Osteocyte (in vitro differentiated cells): ENCODE measurements at regions not wholly inside any gene's neighbourhood (a gene's known extent, or its start where the extent isn't known, plus 50 kb on each side); places are given as distances from the start of the nearest gene placed in this dataset.
"Not testable (repeated sequence)": the region's sequence is repeated elsewhere in the genome, so short reads cannot be mapped to it uniquely, and the experiment has no call there.

ENCODE experiments used
- DNase-seq: peaks from one replicate; pipeline ENCODE4 v3.0.0; 2021; ENCODE audit warnings: mixed read lengths; ENCODE audit not compliant: unreplicated experiment; ENCODE audit errors: extremely low spot score
- H3K27ac Mint-ChIP-seq: one replicate; pipeline ENCODE4 v1.8.0; 2021; ENCODE audit warnings: mild to moderate bottlenecking, mixed read lengths; ENCODE audit not compliant: unreplicated experiment
- H3K27me3 Mint-ChIP-seq: one replicate; pipeline ENCODE4 v1.8.0; 2021; ENCODE audit warnings: mixed read lengths; ENCODE audit not compliant: unreplicated experiment
- H3K36me3 Mint-ChIP-seq: one replicate; pipeline ENCODE4 v1.8.0; 2021; ENCODE audit warnings: mixed read lengths; ENCODE audit not compliant: unreplicated experiment
- H3K4me1 Mint-ChIP-seq: one replicate; pipeline ENCODE4 v1.8.0; 2021; ENCODE audit warnings: mixed read lengths; ENCODE audit not compliant: unreplicated experiment
- H3K4me3 Mint-ChIP-seq: one replicate; pipeline ENCODE4 v1.8.0; 2021; ENCODE audit warnings: mild to moderate bottlenecking, moderate library complexity, mixed read lengths; ENCODE audit not compliant: unreplicated experiment
- H3K9me3 Mint-ChIP-seq: one replicate; pipeline ENCODE4 v1.8.0; 2021; ENCODE audit warnings: mixed read lengths; ENCODE audit not compliant: unreplicated experiment
- CTCF ChIP-seq: fragments of 200-600 bp; sonication (generic); IDR thresholded peaks from 2 replicates; pipeline ENCODE4 v1.5.0; 2021; ENCODE audit warnings: antibody characterized with exemption, mild to moderate bottlenecking, moderate library complexity

GRCh38 chr4:18421519-18421918 is 400.0 kb upstream of the LCORL start:
- no peak overlapping the region for H3K4me3 Mint-ChIP-seq
- H3K9me3 Mint-ChIP-seq: peaks cover 11% of the 10 kb centered on the region
- no peaks in the 10 kb centered on the region for H3K27me3 Mint-ChIP-seq
- no peak for DNase-seq
- no peaks in the 10 kb centered on the region for H3K4me1 Mint-ChIP-seq
- TF ChIP-seq CTCF: no peak
- no peak overlapping the region for H3K27ac Mint-ChIP-seq
- H3K36me3 Mint-ChIP-seq: no peaks in the 10 kb centered on the region

DNA sequence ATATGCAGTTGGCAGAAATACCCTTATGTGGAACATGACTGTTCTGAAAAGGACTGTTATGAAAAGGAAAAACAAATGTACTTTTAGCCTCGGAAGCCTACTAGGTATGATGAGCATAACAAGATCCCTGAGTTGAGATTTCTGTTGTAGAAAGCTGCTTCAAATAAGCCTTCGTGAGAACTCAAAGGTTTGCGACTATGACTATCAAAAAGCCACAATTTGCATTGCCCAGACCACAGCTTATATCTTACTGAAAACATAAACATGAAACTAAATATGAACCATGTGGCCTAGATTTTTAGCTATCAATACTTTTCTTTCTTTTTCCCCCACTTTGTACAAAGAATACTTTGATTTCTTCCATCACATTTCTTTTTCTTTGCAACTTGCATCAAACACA is 398.2 kb upstream of the LCORL start:
- Mint-ChIP-seq H3K36me3 (no peaks in the 10 kb centered on the region), H3K4me1 (no peaks in the 10 kb centered on the region), H3K27me3 (no peaks in the 10 kb centered on the region)

DNA sequence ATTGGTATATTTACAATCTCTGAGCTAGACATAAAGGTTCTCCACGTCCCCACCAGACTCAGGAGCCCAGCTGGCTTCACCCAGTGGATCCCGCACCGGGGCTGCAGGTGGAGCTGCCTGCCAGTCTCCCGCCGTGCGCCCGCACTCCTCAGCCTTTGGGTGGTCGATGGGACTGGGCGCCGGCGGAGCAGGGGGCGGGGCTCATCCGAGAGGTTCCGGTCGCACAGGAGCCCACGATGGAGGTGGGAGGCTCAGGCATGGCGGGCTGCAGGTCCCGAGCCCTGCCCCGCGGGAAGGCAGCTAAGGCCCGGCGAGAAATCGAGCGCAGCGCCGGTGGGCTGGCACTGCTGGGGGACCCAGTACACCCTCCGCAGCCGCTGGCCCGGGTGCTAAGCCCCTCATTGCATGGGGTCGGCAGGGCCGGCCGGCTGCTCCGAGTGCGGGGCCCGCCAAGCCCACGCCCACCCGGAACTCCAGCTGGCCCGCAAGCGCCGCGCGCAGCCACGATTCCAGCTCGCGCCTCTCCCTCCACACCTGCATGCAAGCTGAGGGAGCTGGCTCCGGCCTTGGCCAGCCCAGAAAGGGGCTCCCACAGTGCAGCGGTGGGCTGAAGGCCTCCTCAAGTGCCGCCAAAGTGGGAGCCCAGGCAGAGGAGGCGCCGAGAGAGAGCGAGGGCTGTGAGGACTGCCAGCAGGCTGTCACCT is 396.8 kb upstream of the LCORL start:
- not testable (repeated sequence) for H3K4me3 Mint-ChIP-seq, H3K27me3 Mint-ChIP-seq, H3K36me3 Mint-ChIP-seq, DNase-seq, H3K27ac Mint-ChIP-seq, H3K4me1 Mint-ChIP-seq
- peaks cover 18% of the 10 kb centered on the region for H3K9me3 Mint-ChIP-seq

More for the DNA sequence above, 398.2 kb upstream of the LCORL start:
- TF ChIP-seq CTCF: no peak
- no peak overlapping the region for H3K27ac Mint-ChIP-seq
- no peak overlapping the region for H3K4me3 Mint-ChIP-seq
- no peak for DNase-seq
- peaks cover 21% of the 10 kb centered on the region for H3K9me3 Mint-ChIP-seq

DNA sequence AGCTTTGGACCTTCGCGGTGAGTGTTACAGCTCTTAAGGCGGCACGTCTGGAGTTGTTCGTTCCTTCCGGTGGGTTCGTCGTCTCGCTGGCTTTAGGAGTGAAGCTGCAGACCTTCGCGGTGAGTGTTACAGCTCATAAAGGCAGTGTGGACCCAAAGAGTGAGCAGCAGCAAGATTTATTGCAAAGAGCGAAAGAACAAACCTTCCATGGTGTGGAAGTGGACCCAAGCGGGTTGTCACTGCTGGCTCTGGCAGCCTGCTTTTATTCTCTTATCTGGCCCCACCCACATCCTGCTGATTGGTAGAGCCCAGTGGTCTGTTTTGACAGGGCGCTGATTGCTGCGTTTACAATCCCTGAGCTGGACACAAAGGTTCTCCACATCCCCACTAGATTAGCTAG is 396.1 kb upstream of the LCORL start:
- not testable (repeated sequence) for H3K27ac Mint-ChIP-seq

GRCh38 chr4:18406264-18406663 is 384.7 kb upstream of the LCORL start:
- Mint-ChIP-seq H3K4me1 (no peaks in the 10 kb centered on the region), H3K4me3 (no peak overlapping the region), H3K9me3 (peaks cover 5% of the 10 kb centered on the region), H3K36me3 (no peaks in the 10 kb centered on the region), H3K27ac (no peak overlapping the region), H3K27me3 (no peaks in the 10 kb centered on the region)
- no peak for TF ChIP-seq CTCF
- no peak for DNase-seq

More for the DNA sequence above, 396.1 kb upstream of the LCORL start:
- H3K27me3 Mint-ChIP-seq, H3K4me3 Mint-ChIP-seq, H3K36me3 Mint-ChIP-seq, H3K4me1 Mint-ChIP-seq, DNase-seq: not testable (repeated sequence)
- H3K9me3 Mint-ChIP-seq: peaks cover 20% of the 10 kb centered on the region

DNA sequence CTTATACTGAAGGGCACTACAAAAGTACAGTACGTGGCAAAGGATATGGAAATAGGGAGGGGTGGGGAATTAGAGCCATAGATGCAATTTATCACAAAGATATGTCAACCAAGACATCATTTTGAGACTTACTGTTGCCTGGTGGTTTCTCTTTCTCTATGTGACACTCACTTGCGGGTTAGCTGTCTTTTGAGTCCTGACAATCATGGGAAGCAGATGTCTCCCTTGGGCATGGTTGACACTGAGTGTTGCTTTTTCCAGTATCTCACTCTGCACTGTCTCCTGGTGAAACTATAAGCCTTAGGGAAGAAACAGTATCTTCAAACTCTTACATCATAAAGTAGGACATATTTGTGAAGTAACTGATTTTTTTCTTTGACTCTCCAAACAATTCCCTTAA is 383.5 kb upstream of the LCORL start:
- TF ChIP-seq CTCF: no peak
- DNase-seq: no peak
- no peaks in the 10 kb centered on the region for H3K36me3 Mint-ChIP-seq
- H3K27ac Mint-ChIP-seq: no peak overlapping the region
- peaks cover 3% of the 10 kb centered on the region for H3K9me3 Mint-ChIP-seq
- H3K4me3 Mint-ChIP-seq: no peak overlapping the region
- H3K4me1 Mint-ChIP-seq: no peaks in the 10 kb centered on the region
- H3K27me3 Mint-ChIP-seq: no peaks in the 10 kb centered on the region
